Kidney capillary endothelial cell (primary cell): ENCODE measurements at regions not wholly inside any gene's neighbourhood (a gene's known extent, or its start where the extent isn't known, plus 50 kb on each side); places are given as distances from the start of the nearest gene placed in this dataset.
A peak's percentile ranks its signal among the peaks of the same experiment; 100 is the strongest.

ENCODE experiments used
- DNase-seq: peaks from one replicate; pipeline ENCODE4 v3.0.0-alpha.2; 2018; ENCODE audit warnings: low spot score

- no peak for DNase-seq
Measured at GRCh38 chr1:111556325-111557037, 53.0 kb upstream of the ADORA3 start.

- DNase-seq = no peak
Measured at GRCh38 chr1:111559736-111560279, 56.4 kb upstream of the ADORA3 start.

GRCh38 chr1:111561328-111561727 lies 57.9 kb upstream of the ADORA3 start:
- DNase-seq = no peak

- peak; percentile 47 for DNase-seq
Measured at GRCh38 chr1:111563619-111564018, 56.0 kb upstream of the RAP1A start.

GRCh38 chr1:111565079-111565478 lies 54.5 kb upstream of the RAP1A start:
- DNase-seq = no peak

- DNase-seq = no peak
Measured at GRCh38 chr1:111565968-111566367, 53.6 kb upstream of the RAP1A start.

- no peak for DNase-seq
Measured at GRCh38 chr1:111568160-111568647, 51.4 kb upstream of the RAP1A start.
